HS-27A (cell line): ENCODE measurements at regions not wholly inside any gene's neighbourhood (a gene's known extent, or its start where the extent isn't known, plus 50 kb on each side); places are given as distances from the start of the nearest gene placed in this dataset.
"Not testable (repeated sequence)": the region's sequence is repeated elsewhere in the genome, so short reads cannot be mapped to it uniquely, and the experiment has no call there.

ENCODE experiments used
- DNase-seq: peaks from one replicate; pipeline ENCODE4 v3.0.0-alpha.2; 2012; ENCODE audit warnings: low read depth, missing footprints

- no peak for DNase-seq
Measured at GRCh38 chr5:148880197-148880596, 53.8 kb downstream of the ADRB2 start.

DNA sequence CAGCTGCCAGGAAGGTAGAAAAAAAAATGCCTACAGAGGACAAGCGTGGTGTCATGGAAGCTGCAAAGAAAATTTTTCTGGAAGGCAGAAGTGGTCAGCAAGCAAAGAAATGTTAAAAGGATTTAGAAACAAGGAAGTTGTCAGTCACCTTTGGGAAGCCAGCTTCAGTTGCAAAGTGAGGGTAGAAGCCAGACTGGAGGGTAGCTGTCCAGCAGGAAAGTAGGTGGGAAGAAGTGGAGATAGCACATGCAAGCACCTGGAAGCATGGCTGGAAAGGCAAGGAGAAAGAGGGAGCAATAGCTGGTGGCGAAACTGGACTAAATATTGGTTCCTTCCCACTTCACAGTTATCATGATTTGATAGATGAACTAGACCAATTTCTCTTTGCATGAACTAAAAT lies 54.3 kb downstream of the ADRB2 start:
- no peak for DNase-seq

DNA sequence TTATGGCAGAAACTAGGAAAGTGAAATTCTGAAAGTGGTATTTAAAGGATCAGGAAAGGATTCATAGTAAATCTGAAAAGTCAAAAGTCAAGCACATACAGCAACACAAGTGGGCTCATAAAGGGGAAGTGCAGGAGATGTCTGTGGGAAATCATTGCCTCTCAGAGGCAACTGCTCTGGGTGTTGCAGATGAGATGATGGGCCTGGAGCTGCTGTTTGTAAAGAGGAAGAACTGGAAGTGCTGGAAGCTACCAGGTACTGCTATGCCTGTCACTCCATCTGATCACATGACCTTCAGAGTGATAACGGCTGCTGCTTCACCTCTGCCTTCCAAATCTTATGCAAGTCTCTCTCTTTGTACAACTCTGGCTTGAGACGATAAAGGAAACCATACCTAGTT lies 55.9 kb downstream of the ADRB2 start:
- DNase-seq: no peak

DNA sequence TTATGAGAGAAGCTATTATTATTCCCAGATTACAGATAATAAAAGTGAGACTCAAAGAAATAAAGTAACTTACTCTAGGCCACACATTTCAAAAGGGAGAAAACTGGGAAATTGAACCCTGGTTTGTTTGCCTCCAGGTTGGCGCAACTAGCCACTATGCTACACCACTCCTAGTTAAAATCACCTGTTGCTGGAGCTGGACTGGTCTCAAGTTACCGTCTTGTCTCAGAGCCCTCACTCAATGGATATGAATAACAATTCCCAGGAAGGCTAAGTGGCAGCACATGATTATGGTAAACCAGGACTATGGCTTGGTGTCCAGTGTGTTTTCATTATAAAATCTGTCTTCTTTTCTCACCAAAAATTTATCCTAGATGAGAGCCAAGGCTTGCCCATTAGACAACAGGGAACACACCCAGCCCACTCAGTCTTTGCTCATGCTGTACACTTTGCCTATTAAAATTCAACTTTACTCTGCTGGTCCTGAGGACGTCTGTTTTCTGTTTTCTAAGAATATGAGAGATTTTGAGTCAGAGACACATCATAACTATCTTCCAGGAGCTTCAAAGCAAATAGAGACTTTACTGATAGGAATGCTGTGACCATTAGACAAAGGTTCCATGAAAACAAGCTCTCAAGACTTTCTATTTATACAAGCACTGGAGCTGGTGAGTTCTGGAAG lies 58.1 kb downstream of the ADRB2 start:
- no peak for DNase-seq

GRCh38 chr5:148887123-148887881 lies 60.9 kb downstream of the ADRB2 start:
- no peak for DNase-seq

DNA sequence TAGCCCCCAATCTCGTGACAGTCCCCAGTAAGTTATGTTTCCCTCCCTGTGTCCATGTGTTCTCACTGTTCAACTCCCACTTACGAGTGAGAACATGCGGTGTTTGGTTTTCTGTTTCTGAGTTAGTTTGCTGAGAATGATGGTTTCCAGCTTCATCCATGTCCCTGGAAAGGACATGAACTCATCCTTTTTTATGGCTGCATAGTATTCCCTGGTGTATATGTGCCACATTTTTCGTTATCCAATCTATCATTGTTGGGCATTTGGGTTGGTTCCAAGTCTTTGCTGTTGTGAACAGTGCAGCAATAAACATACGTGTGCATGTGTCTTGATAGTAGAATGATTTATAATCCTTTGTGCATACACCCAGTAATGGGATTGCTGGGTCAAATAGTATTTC lies 63.5 kb downstream of the ADRB2 start:
- not testable (repeated sequence) for DNase-seq

- not testable (repeated sequence) for DNase-seq
Measured at GRCh38 chr5:148895441-148895840, 69.0 kb downstream of the ADRB2 start.

GRCh38 chr5:148897842-148898241 lies 71.4 kb downstream of the ADRB2 start:
- DNase-seq: no peak

DNA sequence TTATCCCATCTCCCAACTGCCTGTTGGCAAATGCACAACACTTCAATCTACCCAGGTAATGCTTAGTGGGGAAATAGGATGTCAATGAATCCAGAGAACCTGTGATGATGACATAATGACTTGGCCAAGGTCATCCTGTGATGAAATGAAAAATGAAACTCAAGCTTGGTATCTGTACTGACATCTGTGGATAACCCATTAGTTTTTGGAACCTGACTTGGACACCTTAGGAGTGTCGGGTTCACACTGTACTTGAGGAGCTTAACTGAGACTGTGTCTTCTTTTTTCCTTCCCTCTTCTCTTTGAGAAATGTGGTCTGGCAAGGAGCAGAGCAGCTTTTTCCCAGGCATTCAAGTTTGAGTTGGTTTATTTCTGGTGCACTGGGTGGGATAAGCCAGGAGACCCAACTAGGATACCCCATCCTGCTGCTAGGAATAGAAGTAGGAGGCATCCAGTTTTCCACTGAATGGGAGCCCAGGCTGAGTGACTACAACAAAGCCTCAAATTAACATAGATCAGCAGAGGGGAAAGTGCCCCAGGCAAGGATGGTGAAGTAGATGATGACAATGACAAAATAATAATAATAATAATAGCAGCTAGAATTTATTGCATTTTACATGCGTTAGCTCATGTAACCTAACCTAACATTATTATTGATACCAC lies 72.1 kb downstream of the ADRB2 start:
- no peak for DNase-seq

- DNase-seq: no peak
Measured at GRCh38 chr5:148899993-148900392, 73.6 kb downstream of the ADRB2 start.

DNA sequence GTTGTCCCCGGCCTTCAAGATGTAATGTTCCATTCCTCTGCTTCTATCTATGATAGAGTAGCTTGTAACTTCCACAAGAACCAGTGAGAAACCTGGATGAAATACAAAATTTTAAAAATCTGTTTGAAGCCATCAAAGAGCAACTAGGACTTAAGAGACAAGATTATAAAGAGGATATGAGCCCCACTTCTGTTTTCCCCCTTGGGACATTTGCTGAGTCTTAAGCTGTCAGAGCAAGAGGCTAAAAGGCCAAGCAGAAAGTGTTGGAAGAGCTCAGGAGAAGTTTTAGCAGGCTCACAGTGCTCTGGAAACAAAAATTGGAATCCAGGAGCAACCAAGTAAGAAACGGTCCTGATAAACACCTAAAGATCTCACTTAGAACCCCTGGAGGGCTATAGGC lies 76.1 kb downstream of the ADRB2 start:
- no peak for DNase-seq

- no peak for DNase-seq
Measured at GRCh38 chr5:148903587-148903986, 77.2 kb downstream of the ADRB2 start.

DNA sequence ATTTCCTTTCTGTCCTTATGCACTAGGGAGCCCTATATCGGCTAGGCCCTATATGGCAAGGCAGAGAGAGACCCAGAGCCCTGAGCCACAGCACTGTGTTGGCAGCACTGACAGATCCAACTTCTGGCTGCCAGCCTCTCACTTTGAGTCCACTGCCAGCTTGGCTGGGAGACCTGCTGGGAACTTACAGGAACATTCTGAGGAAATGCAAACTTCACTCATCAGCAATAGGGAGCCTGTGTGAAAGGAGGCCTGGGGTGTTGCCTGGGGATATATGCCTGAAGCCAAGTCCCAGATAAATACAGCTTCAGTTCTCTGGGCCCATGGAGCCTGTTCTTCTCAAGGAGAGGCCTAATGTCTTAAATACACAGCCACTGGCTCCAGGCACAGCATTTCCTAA lies 78.0 kb downstream of the ADRB2 start:
- DNase-seq: no peak

DNA sequence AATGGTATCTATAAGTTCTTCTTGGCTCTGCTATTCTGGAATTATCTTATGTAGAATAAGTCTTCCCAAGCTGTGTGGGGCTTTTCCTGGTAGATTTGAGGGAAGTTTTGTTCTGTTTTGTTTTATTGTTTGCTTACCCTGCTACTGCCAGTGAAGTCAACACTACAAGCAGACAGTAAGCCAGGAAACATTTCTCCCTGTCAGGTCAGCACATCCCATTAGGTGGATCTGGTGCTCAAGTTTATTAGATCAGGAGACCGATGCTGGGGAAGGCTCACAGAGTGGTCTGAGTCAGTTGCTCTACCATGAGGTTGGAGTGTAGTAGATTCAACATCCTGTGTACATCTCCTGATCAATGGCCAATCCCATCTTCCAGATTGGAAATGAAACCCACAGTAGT lies 79.1 kb downstream of the ADRB2 start:
- DNase-seq: no peak

GRCh38 chr5:148906968-148907367 lies 80.6 kb downstream of the ADRB2 start:
- no peak for DNase-seq

GRCh38 chr5:148909040-148909439 lies 82.6 kb downstream of the ADRB2 start:
- DNase-seq: no peak

GRCh38 chr5:148909766-148910165 lies 83.4 kb downstream of the ADRB2 start:
- no peak for DNase-seq

DNA sequence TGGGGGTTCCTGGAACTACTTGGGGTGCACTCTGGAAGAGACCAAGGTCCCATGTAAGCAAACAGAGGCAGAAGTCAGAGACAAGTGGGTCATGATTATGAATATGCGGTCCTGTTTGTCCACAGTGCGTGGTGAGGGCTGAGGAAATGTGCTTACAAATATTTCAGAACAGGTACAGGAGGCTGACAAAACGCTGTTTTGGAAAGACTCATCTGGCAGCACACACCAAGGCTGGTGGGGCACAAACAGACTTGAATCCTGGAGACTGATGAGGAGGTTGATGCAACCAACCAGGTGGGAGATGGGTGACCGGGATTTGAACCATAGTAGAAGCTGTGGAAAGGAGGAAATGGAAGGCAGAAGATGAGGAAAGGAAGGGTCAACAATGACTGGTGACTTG lies 83.8 kb downstream of the ADRB2 start:
- DNase-seq: no peak

- peak; percentile 87 for DNase-seq
Measured at GRCh38 chr5:148910686-148911361, 84.4 kb downstream of the ADRB2 start.

- DNase-seq: no peak
Measured at GRCh38 chr5:148911386-148911785, 85.0 kb downstream of the ADRB2 start.

DNA sequence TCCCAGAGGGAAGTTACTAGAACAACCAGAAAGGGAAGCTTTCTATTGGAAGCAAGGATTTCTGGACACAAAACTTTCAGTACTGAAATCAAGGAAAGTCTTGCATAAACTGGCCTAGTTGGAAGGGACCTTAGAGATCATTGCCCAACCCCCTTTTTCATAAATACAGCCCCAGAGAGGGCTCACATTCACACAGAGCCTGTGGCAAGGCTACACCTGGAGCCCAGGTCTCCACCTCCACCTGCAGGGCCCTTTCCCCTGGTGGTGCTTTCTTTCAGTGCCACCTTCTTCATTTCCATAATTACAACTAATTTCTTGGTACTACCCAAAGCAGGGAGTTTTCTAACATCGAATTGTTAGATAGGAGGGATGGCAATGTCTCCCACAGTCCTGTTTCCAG lies 85.7 kb downstream of the ADRB2 start:
- no peak for DNase-seq

DNA sequence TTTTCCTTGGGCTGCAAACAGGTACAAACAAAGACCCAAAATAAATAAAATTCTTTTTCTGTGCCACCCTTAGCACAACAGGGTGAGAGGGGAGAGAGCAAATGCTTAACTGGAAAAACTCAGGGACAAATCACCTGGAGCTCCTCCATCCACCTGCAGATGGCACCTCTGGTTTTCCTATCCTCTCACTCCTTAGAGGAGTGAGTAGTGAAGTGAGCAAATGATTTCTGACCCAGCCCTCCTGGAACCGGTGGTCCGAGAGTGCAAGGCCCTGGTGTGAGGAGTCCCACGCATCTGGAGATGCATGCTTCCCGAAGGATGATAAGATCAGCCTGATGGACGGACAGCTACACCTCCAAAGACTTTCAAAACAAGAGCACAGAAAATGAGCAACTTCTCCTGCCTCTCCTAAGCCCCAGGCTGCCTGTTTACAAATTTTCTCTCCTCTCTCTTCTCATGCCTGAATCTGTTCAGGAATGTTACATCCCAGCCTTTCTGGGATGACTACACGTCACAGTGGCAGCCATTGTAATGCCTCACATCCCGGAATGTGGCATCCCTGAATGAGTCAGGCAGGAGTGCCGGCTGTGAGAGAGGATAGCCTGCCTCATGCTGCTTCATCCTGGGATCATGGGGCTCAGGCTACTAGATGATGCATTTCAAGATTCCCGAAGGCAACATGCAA lies 86.4 kb downstream of the ADRB2 start:
- DNase-seq: peak; percentile 85
